NCI-H2029 (cell line): ENCODE measurements at regions not wholly inside any gene's neighbourhood (a gene's known extent, or its start where the extent isn't known, plus 50 kb on each side); places are given as distances from the start of the nearest gene placed in this dataset.
"Not testable (repeated sequence)": the region's sequence is repeated elsewhere in the genome, so short reads cannot be mapped to it uniquely, and the experiment has no call there.

ENCODE experiments used
- DNase-seq: peaks from one replicate; lab custom pipeline; 2025; lab: John Stamatoyannopoulos, UW

- no peak for DNase-seq
These were observed 50.9 kb upstream of the PTPDC1 start for GRCh38 chr9:94033383-94033782.

GRCh38 chr9:94031946-94032345, 52.3 kb upstream of the PTPDC1 start:
- DNase-seq, result no peak

GRCh38 chr9:94031380-94031779, 52.9 kb upstream of the PTPDC1 start:
- DNase-seq, result no peak

- DNase-seq, result peak; percentile 76
These were observed 53.7 kb upstream of the PTPDC1 start for GRCh38 chr9:94030318-94031179.

GRCh38 chr9:94029932-94030317, 54.3 kb upstream of the PTPDC1 start:
- no peak for DNase-seq

GRCh38 chr9:94026816-94027215, 57.4 kb upstream of the PTPDC1 start:
- DNase-seq, result no peak

GRCh38 chr9:94022476-94022875, 61.8 kb upstream of the PTPDC1 start:
- not testable (repeated sequence) for DNase-seq

GRCh38 chr9:94020836-94021235, 63.4 kb upstream of the PTPDC1 start:
- not testable (repeated sequence) for DNase-seq

- DNase-seq, result no peak
These were observed 63.5 kb upstream of the BARX1 start for GRCh38 chr9:94018628-94019027.

- no peak for DNase-seq
These were observed 62.9 kb upstream of the BARX1 start for GRCh38 chr9:94017939-94018531.

GRCh38 chr9:94016744-94017143, 61.6 kb upstream of the BARX1 start:
- DNase-seq, result no peak

- peak; percentile 67 for DNase-seq
These were observed 59.8 kb upstream of the BARX1 start for GRCh38 chr9:94014920-94015319.

- peak; percentile 21 for DNase-seq
These were observed 59.0 kb upstream of the BARX1 start for GRCh38 chr9:94014066-94014654.

GRCh38 chr9:94010980-94011533, 55.9 kb upstream of the BARX1 start:
- peak; percentile 28 for DNase-seq

- DNase-seq, result no peak
These were observed 50.2 kb upstream of the BARX1 start for GRCh38 chr9:94005272-94005901.
